AG04450 (cell line): ENCODE measurements at regions not wholly inside any gene's neighbourhood (a gene's known extent, or its start where the extent isn't known, plus 50 kb on each side); places are given as distances from the start of the nearest gene placed in this dataset.

Source experiments
- CTCF ChIA-PET: fragments of 300-600, 350-600 bp; formaldehyde crosslinking; extraction: SDS; loops from one replicate; lab custom pipeline; 2022; ENCODE audit warnings: antibody characterized with exemption, inconsistent platforms; lab: Charles Lee
- POLR2A ChIA-PET: fragments of 350-600 bp; formaldehyde crosslinking; extraction: SDS; loops from one replicate; lab custom pipeline; 2021; ENCODE audit warnings: antibody characterized with exemption, inconsistent platforms; lab: Yijun Ruan, JAX
- DNase-seq: peaks from one replicate; pipeline ENCODE4 v3.0.0-alpha.2; 2011; ENCODE audit warnings: low read depth, low spot score
- H3K27ac ChIP-seq: one replicate; pipeline ENCODE4 v1.5.1; 2012; ENCODE audit warnings: low read depth, low read length, control low read depth
- H3K27me3 ChIP-seq: one replicate; pipeline ENCODE4 v1.6.0; 2012; ENCODE audit warnings: low read length; ENCODE audit not compliant: control insufficient read depth, insufficient read depth
- H3K4me3 ChIP-seq: 2 replicates; pipeline ENCODE4 v1.5.1; 2011; ENCODE audit warnings: mild to moderate bottlenecking, low read depth, low read length, control low read depth
- H3K9me3 ChIP-seq: 2 replicates; pipeline ENCODE4 v1.5.1; 2012; ENCODE audit warnings: low read length; ENCODE audit not compliant: control insufficient read depth, insufficient read depth
- TF ChIP-seq, protein P1 (sequence below): IDR thresholded peaks from 2 replicates; pipeline ENCODE4 v1.5.1; 2011; ENCODE audit warnings: low read depth, low read length, control low read depth, inconsistent platforms

DNA sequence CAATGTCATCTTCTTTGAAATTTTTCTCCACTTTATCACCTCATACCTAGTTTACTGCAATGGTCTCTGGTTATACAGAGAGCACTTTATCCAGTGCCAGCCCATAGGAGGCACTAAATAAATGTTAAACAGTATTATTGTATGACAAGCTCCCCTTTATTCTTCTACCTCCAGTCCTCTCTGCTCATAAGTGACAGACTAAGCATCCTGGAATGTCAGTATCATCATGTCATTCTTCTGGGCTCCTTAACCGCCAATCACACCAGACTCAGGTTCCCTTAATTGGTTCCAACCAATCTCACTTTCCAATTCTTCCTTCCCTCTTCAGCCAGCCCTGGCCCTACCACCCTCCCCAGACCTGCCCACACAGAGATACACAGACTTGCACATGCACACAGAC is 93.1 kb downstream of the RPL27A start:
- ChIA-PET CTCF (interaction anchor here (2.8 kb wide), 1 partner anchor 12 kb away, joined by 16 read pairs; no protein-coding TSS in a partner anchor), POLR2A (no interaction called here)
- Histone ChIP-seq H3K9me3 (no peaks in the 10 kb centered on the region), H3K4me3 (no peak overlapping the region), H3K27ac (no peak overlapping the region), H3K27me3 (no peaks in the 10 kb centered on the region)
- TF ChIP-seq, protein P1, sequence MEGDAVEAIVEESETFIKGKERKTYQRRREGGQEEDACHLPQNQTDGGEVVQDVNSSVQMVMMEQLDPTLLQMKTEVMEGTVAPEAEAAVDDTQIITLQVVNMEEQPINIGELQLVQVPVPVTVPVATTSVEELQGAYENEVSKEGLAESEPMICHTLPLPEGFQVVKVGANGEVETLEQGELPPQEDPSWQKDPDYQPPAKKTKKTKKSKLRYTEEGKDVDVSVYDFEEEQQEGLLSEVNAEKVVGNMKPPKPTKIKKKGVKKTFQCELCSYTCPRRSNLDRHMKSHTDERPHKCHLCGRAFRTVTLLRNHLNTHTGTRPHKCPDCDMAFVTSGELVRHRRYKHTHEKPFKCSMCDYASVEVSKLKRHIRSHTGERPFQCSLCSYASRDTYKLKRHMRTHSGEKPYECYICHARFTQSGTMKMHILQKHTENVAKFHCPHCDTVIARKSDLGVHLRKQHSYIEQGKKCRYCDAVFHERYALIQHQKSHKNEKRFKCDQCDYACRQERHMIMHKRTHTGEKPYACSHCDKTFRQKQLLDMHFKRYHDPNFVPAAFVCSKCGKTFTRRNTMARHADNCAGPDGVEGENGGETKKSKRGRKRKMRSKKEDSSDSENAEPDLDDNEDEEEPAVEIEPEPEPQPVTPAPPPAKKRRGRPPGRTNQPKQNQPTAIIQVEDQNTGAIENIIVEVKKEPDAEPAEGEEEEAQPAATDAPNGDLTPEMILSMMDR: no peak
- DNase-seq: no peak

DNA sequence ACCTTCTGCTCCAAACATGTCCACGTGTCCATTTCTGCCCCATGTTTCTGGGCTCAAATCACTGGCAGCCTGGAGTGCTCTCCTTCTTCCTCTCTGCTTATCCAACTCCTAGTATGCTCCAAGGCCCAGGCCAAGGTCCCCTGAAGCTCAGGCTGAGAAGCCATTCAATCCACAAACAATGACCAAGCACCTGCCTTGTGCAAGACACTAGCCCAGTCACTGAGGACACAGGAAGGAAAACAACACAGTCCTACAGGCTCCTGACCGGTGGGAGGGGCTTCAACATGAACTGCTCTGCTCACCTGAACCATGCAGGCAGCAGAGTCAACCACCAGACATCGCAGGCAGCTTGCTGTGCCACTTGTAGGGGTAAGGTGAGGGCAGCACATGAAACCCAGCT is 93.6 kb downstream of the RPL27A start:
- H3K27ac ChIP-seq: no peak overlapping the region
- H3K4me3 ChIP-seq: no peak overlapping the region
- H3K9me3 ChIP-seq: no peaks in the 10 kb centered on the region
- POLR2A ChIA-PET: no interaction called here
- TF ChIP-seq, protein P1: no peak
- CTCF ChIA-PET: interaction anchor here (2.8 kb wide), 1 partner anchor 12 kb away, joined by 16 read pairs; no protein-coding TSS in a partner anchor
- no peak for DNase-seq
- H3K27me3 ChIP-seq: no peaks in the 10 kb centered on the region

DNA sequence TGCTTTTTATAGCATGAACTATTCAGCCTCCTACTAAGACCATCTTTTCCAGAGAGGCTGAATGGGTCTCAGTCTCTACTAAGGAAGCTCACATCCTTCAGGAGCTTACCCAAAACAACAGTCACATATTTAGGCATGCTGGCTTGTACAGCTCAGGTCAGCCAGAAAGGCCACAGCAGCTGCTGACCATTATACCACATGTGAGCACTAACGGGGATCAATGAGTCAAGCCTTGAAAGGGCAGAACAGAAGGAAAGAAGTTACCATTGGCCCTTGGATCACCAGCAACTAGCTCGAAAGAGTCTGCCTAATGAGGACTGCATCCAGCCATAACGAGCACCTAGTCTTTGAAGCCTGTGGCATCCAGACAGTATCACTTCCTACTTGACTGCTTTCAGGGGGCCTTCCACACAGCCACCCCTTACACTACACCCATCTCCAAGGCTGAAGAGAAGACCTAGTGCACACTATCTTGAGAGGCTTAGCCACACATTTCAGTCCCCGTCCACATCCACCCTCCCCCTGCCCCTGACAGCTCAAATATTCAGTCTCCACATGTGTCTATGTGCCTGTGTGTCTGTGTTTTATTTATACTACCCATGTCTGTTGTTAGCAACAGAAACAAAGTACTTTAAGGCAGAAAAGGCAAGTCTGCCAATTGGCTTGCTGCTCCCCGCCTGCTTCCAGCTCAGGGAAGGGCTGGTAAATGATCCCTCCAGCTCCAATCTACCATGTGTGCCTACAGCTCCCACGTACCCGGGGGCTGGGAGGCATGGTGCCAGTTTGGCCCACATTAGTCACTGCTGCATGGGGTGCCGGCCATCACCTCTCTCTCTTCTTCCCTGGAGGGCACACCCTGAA is 95.5 kb downstream of the RPL27A start:
- H3K4me3 ChIP-seq: no peak overlapping the region
- TF ChIP-seq, protein P1: no peak
- no peak for DNase-seq
- H3K27ac ChIP-seq: peak overlapping the region; percentile 65
- ChIA-PET POLR2A (interaction anchor here (0.6 to 1.5 kb wide), 4 partner anchors 9 to 93 kb away, joined by 3 to 5 read pairs (median 4); no protein-coding TSS in a partner anchor), CTCF (interaction anchor here (0.9 to 2.8 kb wide), 3 partner anchors 10 to 181 kb away, joined by 4 to 16 read pairs (median 5); no protein-coding TSS in a partner anchor)
- H3K9me3 ChIP-seq: no peaks in the 10 kb centered on the region
- H3K27me3 ChIP-seq: no peaks in the 10 kb centered on the region

DNA sequence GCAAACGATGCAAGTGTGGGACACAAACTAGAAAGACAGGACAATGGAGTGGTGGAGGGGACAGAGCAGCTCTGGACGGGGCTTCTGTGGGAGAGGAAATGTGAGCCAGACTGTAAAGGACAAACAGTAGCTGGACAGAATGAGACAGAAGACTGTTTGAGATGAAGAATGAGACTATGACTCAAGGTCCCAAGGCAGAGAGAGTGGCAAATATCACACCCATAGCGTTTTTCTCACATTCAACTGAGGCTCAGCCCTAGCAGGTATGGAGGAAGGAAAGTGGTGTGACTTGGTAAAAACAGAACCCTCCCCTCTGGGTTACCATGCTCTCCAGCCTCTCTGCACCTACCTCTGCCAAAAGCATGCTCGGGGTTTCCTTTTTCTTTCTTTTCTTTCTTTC is 96.5 kb downstream of the RPL27A start:
- ChIA-PET POLR2A (no interaction called here), CTCF (no interaction called here)
- H3K27ac ChIP-seq: no peak overlapping the region

More for the DNA sequence above, 96.5 kb downstream of the RPL27A start:
- no peaks in the 10 kb centered on the region for H3K27me3 ChIP-seq
- H3K4me3 ChIP-seq: no peak overlapping the region
- H3K9me3 ChIP-seq: no peaks in the 10 kb centered on the region
- TF ChIP-seq, protein P1: no peak
- DNase-seq: no peak
